HG03280 (cell line): ENCODE measurements at regions not wholly inside any gene's neighbourhood (a gene's known extent, or its start where the extent isn't known, plus 50 kb on each side); places are given as distances from the start of the nearest gene placed in this dataset.

Experiments used
- ATAC-seq: cut with Tn5 transposase; IDR thresholded peaks from one replicate; pipeline ENCODE4 v1.9.1; 2021; ENCODE audit warnings: mild to moderate bottlenecking, moderate library complexity; ENCODE audit not compliant: unreplicated experiment

DNA sequence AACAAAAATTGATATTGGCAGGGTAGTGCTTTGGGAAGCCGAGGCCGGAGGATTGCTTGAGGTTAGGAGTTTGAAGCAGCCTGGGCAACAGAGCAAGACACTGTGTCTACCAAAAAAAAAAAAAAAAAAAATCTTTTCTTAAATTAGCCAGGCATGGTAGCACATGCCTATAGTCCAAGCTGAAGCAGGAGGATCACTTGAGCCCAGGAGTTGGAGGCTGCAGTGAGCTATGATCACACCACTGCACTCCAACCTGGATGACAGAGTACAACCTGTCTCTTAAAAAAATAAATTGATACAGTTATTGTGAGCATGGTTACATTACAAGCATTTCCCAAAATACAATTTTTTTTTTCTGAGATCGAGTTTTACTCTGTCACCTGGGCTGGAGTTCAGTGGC lies 59.4 kb upstream of the SVIL start:
- no peak for ATAC-seq

GRCh38 chr10:29692121-29692539 lies 57.4 kb upstream of the SVIL start:
- ATAC-seq: no peak

- no peak for ATAC-seq
Measured at GRCh38 chr10:29691564-29692072, 56.8 kb upstream of the SVIL start.

GRCh38 chr10:29689001-29689400 lies 54.2 kb upstream of the SVIL start:
- ATAC-seq: no peak

- ATAC-seq: no peak
Measured at GRCh38 chr10:29688230-29688661, 53.5 kb upstream of the SVIL start.

DNA sequence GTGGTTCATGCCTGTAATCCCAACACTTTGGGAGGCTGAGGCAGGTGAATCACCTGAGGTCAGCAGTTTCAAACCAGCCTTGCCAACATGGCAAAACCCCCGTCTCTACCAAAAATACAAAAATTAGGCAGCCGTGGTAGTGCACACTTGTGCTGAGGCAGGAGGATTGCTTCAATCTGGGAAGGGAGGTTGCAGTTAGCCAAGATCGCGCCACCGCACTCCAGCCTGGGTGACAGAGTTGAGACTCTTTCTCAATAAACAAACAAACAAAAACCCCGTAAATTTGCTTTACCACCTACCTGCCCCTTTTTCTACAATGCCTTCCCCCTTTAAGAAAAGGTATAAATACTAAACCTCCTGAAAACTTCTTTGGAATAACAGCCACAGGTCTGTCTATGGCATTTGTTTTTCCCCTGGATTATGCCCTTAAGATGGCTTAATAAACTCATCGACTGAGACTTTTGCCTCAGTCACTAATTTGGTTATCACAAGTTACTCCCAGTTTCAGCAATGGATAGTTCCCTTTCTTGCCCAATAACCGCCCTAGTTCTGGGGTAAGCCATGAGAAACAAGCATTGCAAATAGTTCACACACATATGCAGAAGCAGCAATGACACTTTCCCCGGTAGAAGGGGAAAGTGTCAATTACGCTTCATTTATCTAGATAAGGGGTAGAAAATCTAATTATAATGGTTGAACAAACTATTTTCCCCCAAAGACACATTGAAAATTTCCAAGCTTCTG lies 52.8 kb upstream of the SVIL start:
- ATAC-seq: no peak

- ATAC-seq: no peak
Measured at GRCh38 chr10:29685506-29685905, 50.7 kb upstream of the SVIL start.
